Loucy (cell line): ENCODE measurements at regions not wholly inside any gene's neighbourhood (a gene's known extent, or its start where the extent isn't known, plus 50 kb on each side); places are given as distances from the start of the nearest gene placed in this dataset.
A peak's percentile ranks its signal among the peaks of the same experiment; 100 is the strongest.
"Not testable (repeated sequence)": the region's sequence is repeated elsewhere in the genome, so short reads cannot be mapped to it uniquely, and the experiment has no call there.

Source experiments
- H2AFZ ChIP-seq: fragments of 200-600 bp; sonication (generic); 2 replicates; pipeline ENCODE4 v1.6.0; 2016; ENCODE audit warnings: antibody characterized with exemption, mild to moderate bottlenecking, low read length, moderate library complexity
- H3F3A ChIP-seq: fragments of 200-600 bp; 2 replicates; pipeline ENCODE4 v1.6.0; 2016; ENCODE audit warnings: antibody characterized with exemption, low read depth, mild to moderate bottlenecking
- H3K27me3 ChIP-seq: fragments of 200-600 bp; sonication (generic); 2 replicates; pipeline ENCODE4 v1.6.1; 2014; ENCODE audit warnings: low read length, mild to moderate bottlenecking; ENCODE audit not compliant: insufficient read depth, poor library complexity, severe bottlenecking
- H3K36me3 ChIP-seq: fragments of 200-600 bp; sonication (generic); 2 replicates; pipeline ENCODE4 v1.6.1; 2016; ENCODE audit warnings: low read length; ENCODE audit not compliant: insufficient read depth
- H3K4me1 ChIP-seq: fragments of 200-600 bp; sonication (generic); 2 replicates; pipeline ENCODE4 v1.5.1; 2014; ENCODE audit warnings: low read length, mild to moderate bottlenecking; ENCODE audit not compliant: insufficient read depth, poor library complexity, severe bottlenecking
- H3K4me2 ChIP-seq: fragments of 200-600 bp; sonication (generic); 2 replicates; pipeline ENCODE4 v1.6.0; 2014; ENCODE audit warnings: antibody characterized with exemption, low read length, low read depth, mild to moderate bottlenecking; ENCODE audit not compliant: poor library complexity, severe bottlenecking
- H3K4me3 ChIP-seq: fragments of 200-600 bp; sonication (generic); 2 replicates; pipeline ENCODE4 v1.5.1; 2014; ENCODE audit warnings: low read length, mild to moderate bottlenecking, mixed read lengths; ENCODE audit not compliant: poor library complexity, severe bottlenecking
- H3K79me2 ChIP-seq: fragments of 200-600 bp; sonication (generic); 2 replicates; pipeline ENCODE4 v1.6.1; 2014; ENCODE audit warnings: low read length; ENCODE audit not compliant: insufficient read depth
- H3K9ac ChIP-seq: fragments of 200-600 bp; sonication (generic); 2 replicates; pipeline ENCODE4 v1.6.0; 2014; ENCODE audit warnings: mild to moderate bottlenecking, low read depth, low read length, moderate library complexity; ENCODE audit not compliant: poor library complexity, severe bottlenecking
- H3K9me2 ChIP-seq: fragments of 200-600 bp; sonication (generic); replicated peaks from 2 replicates; pipeline ENCODE4 v1.6.1; 2016; ENCODE audit warnings: low read depth, low read length, mixed read lengths
- H3K9me3 ChIP-seq: fragments of 200-600 bp; sonication (generic); 2 replicates; pipeline ENCODE4 v1.6.1; 2014; ENCODE audit warnings: mild to moderate bottlenecking, antibody characterized with exemption, low read length, low read depth; ENCODE audit not compliant: insufficient read depth
- H4K20me1 ChIP-seq: fragments of 200-600 bp; sonication (generic); 2 replicates; pipeline ENCODE4 v1.6.0; 2014; ENCODE audit warnings: antibody characterized with exemption, low read length, mild to moderate bottlenecking; ENCODE audit not compliant: insufficient read depth, poor library complexity, severe bottlenecking
- EZH2phosphoT487 ChIP-seq: fragments of 200-600 bp; IDR thresholded peaks from 2 replicates; pipeline ENCODE4 v1.6.1; 2018; ENCODE audit warnings: antibody characterized with exemption, mild to moderate bottlenecking, moderate library complexity, borderline replicate concordance
- TF ChIP-seq, protein P1 (sequence below): fragments of 200-600 bp; sonication (generic); conservative IDR thresholded peaks from 2 replicates; pipeline ENCODE4 v1.5.1; 2014; ENCODE audit warnings: mild to moderate bottlenecking, antibody characterized with exemption, low read length

GRCh38 chr11:13136272-13136596, 127.1 kb downstream of the RASSF10 start:
- Histone ChIP-seq H3K27me3 (no peaks in the 10 kb centered on the region), H3K9me2 (no peaks in the 10 kb centered on the region), H4K20me1 (no peaks in the 10 kb centered on the region), H3K9me3 (no peaks in the 10 kb centered on the region), H3F3A (peaks cover 3% of the 10 kb centered on the region; the same call in 1 of the 2 replicates), H3K79me2 (no peaks in the 10 kb centered on the region), H3K4me2 (no peak overlapping the region), H3K4me1 (peaks cover 41% of the 10 kb centered on the region), H2AFZ (no peak overlapping the region), H3K4me3 (no peak overlapping the region), H3K9ac (no peak overlapping the region), H3K36me3 (no peaks in the 10 kb centered on the region)
- TF ChIP-seq, protein P1, sequence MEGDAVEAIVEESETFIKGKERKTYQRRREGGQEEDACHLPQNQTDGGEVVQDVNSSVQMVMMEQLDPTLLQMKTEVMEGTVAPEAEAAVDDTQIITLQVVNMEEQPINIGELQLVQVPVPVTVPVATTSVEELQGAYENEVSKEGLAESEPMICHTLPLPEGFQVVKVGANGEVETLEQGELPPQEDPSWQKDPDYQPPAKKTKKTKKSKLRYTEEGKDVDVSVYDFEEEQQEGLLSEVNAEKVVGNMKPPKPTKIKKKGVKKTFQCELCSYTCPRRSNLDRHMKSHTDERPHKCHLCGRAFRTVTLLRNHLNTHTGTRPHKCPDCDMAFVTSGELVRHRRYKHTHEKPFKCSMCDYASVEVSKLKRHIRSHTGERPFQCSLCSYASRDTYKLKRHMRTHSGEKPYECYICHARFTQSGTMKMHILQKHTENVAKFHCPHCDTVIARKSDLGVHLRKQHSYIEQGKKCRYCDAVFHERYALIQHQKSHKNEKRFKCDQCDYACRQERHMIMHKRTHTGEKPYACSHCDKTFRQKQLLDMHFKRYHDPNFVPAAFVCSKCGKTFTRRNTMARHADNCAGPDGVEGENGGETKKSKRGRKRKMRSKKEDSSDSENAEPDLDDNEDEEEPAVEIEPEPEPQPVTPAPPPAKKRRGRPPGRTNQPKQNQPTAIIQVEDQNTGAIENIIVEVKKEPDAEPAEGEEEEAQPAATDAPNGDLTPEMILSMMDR, result no peak
- TF ChIP-seq EZH2phosphoT487, result no peak

DNA sequence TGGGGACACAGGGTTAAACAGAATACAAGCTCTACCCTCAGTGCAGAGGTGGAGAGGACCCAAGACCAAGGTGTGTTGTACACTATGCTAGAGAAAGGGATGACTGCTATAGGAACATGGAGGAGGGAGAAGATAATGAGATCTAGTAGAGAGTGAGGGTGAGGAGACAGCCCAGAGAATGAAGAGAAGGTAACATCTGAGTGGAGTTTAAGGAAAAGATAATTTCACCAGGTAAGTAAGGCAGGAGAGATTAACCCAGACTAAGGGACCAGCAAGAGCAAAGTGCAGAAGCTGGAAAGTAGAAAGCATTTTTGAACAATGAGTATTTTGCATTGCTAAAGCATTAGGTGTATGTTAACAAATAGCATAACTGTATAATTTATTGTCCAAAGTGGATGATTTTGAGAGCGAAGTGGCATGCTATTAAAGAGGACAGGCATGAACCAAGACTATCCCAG, 128.8 kb downstream of the RASSF10 start:
- no peak overlapping the region for H3K4me2 ChIP-seq
- H3K9me3 ChIP-seq, result no peaks in the 10 kb centered on the region
- no peaks in the 10 kb centered on the region for H3K9me2 ChIP-seq
- no peak overlapping the region for H3K9ac ChIP-seq
- H2AFZ ChIP-seq, result no peak overlapping the region
- no peaks in the 10 kb centered on the region for H3K27me3 ChIP-seq
- peaks cover 3% of the 10 kb centered on the region; the same call in 1 of the 2 replicates for H3F3A ChIP-seq
- no peaks in the 10 kb centered on the region for H3K36me3 ChIP-seq
- H3K4me1 ChIP-seq, result peaks cover 46% of the 10 kb centered on the region
- H3K4me3 ChIP-seq, result no peak overlapping the region
- H3K79me2 ChIP-seq, result no peaks in the 10 kb centered on the region
- TF ChIP-seq, protein P1, result no peak
- TF ChIP-seq EZH2phosphoT487, result no peak
- no peaks in the 10 kb centered on the region for H4K20me1 ChIP-seq

- H3K9ac ChIP-seq, H2AFZ ChIP-seq, H3K79me2 ChIP-seq, H3K27me3 ChIP-seq, H3K9me2 ChIP-seq, H3F3A ChIP-seq, H3K9me3 ChIP-seq, H3K36me3 ChIP-seq, H4K20me1 ChIP-seq, H3K4me3 ChIP-seq, H3K4me2 ChIP-seq: not testable (repeated sequence)
- peaks cover 55% of the 10 kb centered on the region for H3K4me1 ChIP-seq
These were observed 130.0 kb downstream of the RASSF10 start for GRCh38 chr11:13139085-13139484.

DNA sequence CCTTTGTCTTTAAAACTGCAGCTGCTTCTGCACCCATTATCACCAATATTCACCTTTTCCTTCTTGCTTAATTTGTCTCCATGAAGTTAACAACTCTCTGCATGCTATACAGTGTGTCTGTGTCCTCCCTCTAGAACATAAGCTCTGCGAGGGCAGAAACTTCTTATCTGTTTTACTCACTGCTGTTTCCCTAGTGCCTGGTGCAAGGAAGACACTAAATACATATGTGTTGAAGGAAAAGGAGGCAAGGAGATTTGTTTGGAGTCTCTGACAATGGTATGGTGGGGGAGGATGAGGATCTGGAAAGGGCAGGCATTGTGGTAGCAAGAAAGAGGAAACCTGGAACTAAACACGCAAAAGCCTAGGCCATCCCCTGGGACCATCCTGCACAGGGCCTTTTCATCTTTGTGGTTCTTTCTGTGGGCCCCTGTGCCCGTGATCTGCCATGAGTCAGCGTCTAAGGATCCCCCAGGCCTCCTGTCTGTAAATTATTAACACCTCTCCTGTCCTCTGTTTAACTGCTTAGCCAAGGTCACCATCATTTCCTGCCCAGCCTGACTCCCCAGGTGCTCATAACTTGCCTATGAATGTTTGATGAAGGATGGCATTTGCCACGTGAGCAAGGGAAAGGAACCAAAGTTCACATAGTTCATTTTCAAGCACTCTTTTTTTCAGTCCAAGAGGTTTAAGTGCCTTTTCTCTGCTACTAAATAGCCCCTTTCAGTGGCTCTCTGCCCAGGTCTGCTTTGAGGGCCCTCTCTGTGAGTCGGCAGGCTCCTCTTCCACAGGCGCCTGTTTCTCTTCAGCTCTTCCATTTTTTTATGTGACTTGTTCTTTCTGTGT, 131.1 kb downstream of the RASSF10 start:
- Histone ChIP-seq H3K36me3 (no peaks in the 10 kb centered on the region), H4K20me1 (no peaks in the 10 kb centered on the region), H3K27me3 (no peaks in the 10 kb centered on the region), H3K79me2 (no peaks in the 10 kb centered on the region), H3K9me2 (no peaks in the 10 kb centered on the region), H3F3A (peaks cover 3% of the 10 kb centered on the region; the same call in 1 of the 2 replicates), H2AFZ (no peak overlapping the region), H3K4me1 (peaks cover 43% of the 10 kb centered on the region), H3K4me2 (peak overlapping the region; percentile 44), H3K9me3 (no peaks in the 10 kb centered on the region), H3K4me3 (peak overlapping the region; percentile 18), H3K9ac (peak overlapping the region; percentile 45)
- TF ChIP-seq, protein P1, result no peak
- no peak for TF ChIP-seq EZH2phosphoT487
